WI38 (cell line): ENCODE measurements at regions not wholly inside any gene's neighbourhood (a gene's known extent, or its start where the extent isn't known, plus 50 kb on each side); places are given as distances from the start of the nearest gene placed in this dataset.

ENCODE experiments used
- H3K4me3 ChIP-seq: 2 replicates; pipeline ENCODE4 v1.5.1; 2011; ENCODE audit warnings: low read depth, mild to moderate bottlenecking, control low read depth, low read length
- CTCF ChIP-seq: IDR thresholded peaks from 2 replicates; pipeline ENCODE4 v1.5.1; 2012; ENCODE audit warnings: low read depth, mild to moderate bottlenecking, control low read depth, low read length

- no peak for TF ChIP-seq CTCF
- no peak overlapping the region for H3K4me3 ChIP-seq
Observed at GRCh38 chr9:73042155-73042554, 89.3 kb upstream of the ALDH1A1 start.

DNA sequence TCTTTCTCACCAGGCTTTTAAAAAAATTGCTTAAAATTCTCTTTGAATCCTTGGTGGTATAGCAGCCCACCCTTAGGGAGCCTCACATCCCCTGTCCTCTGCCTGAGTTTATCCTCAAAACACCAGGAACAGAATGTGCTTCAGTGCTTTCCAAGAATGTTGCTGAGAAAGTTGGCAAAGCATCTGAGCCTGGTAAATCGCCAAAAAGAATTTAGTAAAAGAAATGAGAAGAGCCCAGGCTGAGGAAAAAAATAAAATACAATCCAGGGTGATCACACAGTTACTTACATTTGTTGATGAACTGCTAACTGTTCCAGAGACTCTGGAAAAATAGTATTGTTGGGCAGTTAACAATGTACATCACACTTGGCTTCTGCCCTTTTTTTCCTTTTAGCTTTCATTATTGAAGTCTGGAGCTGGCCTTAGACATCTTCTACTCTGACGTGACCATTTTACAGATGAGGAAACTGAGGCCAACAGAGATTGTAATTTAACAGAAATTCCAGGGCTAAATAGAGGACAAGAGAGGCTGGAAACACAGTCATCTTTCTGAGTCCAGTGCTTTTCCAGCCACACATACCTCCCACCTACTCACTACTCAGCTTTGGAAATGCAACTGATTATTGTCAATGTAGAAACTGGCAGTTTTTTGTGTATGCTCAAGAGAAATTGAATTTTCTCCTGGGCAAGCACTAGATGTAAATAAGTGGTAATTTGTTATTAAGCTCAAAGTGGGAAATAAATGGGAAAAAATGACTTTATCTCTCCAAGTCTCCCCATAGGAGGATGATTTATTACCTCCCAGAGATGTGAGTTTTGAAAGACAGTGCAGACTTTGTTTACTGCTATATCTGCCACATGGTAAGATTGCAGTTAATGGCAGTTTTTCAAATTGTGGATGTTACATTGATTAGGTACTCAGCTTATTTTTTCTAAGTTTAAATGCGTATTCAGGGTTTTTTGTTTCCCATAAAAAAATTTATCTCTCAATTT is 86.7 kb upstream of the ALDH1A1 start:
- no peak for TF ChIP-seq CTCF
- no peak overlapping the region for H3K4me3 ChIP-seq

DNA sequence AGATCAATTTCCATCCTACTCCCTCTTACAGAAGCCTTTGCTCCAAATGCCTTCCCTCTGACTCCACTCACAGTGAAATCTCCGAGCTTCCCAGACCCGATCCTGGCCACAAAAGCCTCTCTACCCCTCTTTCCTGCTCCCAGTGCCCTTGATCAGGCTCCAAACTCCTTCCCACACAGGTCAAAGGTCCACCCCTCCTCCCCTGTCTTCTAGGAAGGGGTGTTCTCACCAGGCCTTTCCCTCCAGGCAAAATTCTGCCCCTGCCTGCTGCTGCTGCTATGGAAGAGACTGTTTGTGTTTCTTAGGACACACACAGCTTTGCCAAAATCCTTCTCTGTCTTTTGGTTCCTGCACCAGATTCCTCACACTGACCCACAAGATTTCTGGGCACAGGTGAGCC is 85.8 kb upstream of the ALDH1A1 start:
- no peak for TF ChIP-seq CTCF
- H3K4me3 ChIP-seq = no peak overlapping the region

DNA sequence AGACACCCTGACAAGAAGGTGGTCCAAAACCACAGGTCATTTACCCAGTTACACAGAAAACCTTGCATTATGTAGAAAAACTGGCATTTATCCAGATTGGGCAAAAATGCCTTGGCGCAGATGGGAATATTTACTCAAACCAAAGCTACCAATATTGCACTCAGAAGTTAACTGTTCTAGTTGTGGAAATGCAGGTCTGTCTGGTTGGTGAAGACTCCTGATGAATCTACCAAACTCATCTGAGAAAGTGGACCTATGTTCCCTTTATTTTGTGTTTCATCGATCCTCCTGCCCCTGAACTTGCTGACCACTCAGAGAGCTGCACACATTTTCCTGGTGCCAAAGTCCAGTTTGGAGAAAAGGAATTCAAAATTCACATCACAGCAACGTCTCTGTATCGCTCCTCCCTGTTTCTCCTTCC is 85.2 kb upstream of the ALDH1A1 start:
- no peak for TF ChIP-seq CTCF
- no peak overlapping the region for H3K4me3 ChIP-seq

DNA sequence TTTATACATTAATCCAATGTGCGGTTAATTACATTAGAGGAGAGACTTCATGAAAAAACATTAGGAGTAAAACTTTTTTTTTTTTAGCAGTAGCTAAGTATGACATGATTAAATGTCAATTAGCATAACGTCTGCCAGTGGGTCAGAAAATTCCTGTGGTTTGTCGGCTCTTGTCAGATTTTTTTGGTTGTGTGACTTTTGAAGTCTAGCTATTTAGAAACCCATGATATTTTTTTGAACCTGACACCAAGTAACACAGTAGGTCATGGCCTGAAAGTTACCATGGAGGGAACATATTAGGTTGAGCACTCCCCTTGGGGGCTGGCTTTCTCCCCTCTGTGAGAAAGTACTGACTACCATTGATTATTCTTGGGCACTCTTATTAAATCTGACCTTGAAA is 84.8 kb upstream of the ALDH1A1 start:
- TF ChIP-seq CTCF = no peak
- H3K4me3 ChIP-seq = no peak overlapping the region

GRCh38 chr9:73034962-73035361 is 82.1 kb upstream of the ALDH1A1 start:
- no peak for TF ChIP-seq CTCF
- no peak overlapping the region for H3K4me3 ChIP-seq

DNA sequence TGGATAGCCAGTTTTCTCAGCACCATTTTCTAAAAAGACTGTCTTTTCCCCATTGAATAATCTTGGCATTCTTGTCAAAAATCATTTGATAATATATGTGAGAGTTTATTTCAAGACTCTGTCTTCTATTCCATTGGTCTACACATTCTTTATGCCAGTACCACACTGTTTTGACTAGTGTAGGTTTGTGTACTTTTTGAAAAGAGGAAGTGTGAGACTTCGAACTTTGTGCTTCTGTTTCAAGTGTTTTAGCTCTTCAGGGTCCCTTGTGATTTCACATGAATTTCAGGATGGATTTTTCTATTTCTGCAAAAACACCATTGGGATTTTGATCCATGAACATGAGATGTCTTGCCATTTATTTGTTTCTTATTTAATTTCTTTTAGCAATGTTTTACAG is 78.5 kb upstream of the ALDH1A1 start:
- TF ChIP-seq CTCF = no peak
- no peak overlapping the region for H3K4me3 ChIP-seq
